Upper lobe of right lung (tissue), 1 donor: ENCODE measurements at regions not wholly inside any gene's neighbourhood (a gene's known extent, or its start where the extent isn't known, plus 50 kb on each side); places are given as distances from the start of the nearest gene placed in this dataset.

ENCODE experiments used
- ATAC-seq: fragments of 200-7000 bp; cut with Tn5 transposase; one replicate; pipeline ENCODE4 v1.9.1; 2020; ENCODE audit warnings: mild to moderate bottlenecking, moderate library complexity
- DNase-seq: peaks from one replicate; pipeline ENCODE4 v3.0.0-alpha.2; 2020
- H3K27ac ChIP-seq: fragments of 200-600 bp; one replicate; pipeline ENCODE4 v1.8.0; 2022
- H3K27me3 ChIP-seq: fragments of 200-600 bp; one replicate; pipeline ENCODE4 v1.8.0; 2022; ENCODE audit warnings: mild to moderate bottlenecking
- H3K36me3 ChIP-seq: fragments of 200-600 bp; one replicate; pipeline ENCODE4 v1.8.0; 2022
- H3K4me1 ChIP-seq: fragments of 200-600 bp; one replicate; pipeline ENCODE4 v1.8.0; 2022
- H3K4me3 ChIP-seq: fragments of 200-600 bp; one replicate; pipeline ENCODE4 v1.8.0; 2022; ENCODE audit warnings: mild to moderate bottlenecking
- H3K9me3 ChIP-seq: fragments of 200-600 bp; one replicate; pipeline ENCODE4 v1.8.0; 2022
- CTCF ChIP-seq: fragments of 200-600 bp; IDR thresholded peaks from one replicate; pipeline ENCODE4 v1.8.0; 2022; ENCODE audit warnings: antibody characterized with exemption
- intact Hi-C: fragments of 100-400 bp; cut with DNase I; formaldehyde crosslinking; loops from one replicate; pipeline ENCODE4 v1.11.0; 2022
- donor health status: DM: no; HTN: yes; CAD: no; lungs with severe emphysema.

GRCh38 chr1:5389101-5389885 is 602.9 kb downstream of the NPHP4 start:
- H3K36me3 ChIP-seq, result no peaks in the 10 kb centered on the region
- H3K4me1 ChIP-seq, result no peaks in the 10 kb centered on the region
- TF ChIP-seq CTCF, result no peak
- no peak for ATAC-seq
- H3K9me3 ChIP-seq, result no peaks in the 10 kb centered on the region
- H3K27me3 ChIP-seq, result peaks cover 19% of the 10 kb centered on the region
- intact Hi-C loops, result no loop called here
- H3K4me3 ChIP-seq, result no peak overlapping the region
- H3K27ac ChIP-seq, result no peak overlapping the region
- DNase-seq, result no peak

- ATAC-seq (no peak), DNase-seq (no peak)
- no peak for TF ChIP-seq CTCF
- Histone ChIP-seq H3K36me3 (no peaks in the 10 kb centered on the region), H3K27me3 (peaks cover 19% of the 10 kb centered on the region), H3K9me3 (no peaks in the 10 kb centered on the region), H3K4me1 (no peaks in the 10 kb centered on the region), H3K4me3 (no peak overlapping the region), H3K27ac (no peak overlapping the region)
- intact Hi-C loops, result no loop called here
Observed at GRCh38 chr1:5388622-5389021, 603.6 kb downstream of the NPHP4 start.

DNA sequence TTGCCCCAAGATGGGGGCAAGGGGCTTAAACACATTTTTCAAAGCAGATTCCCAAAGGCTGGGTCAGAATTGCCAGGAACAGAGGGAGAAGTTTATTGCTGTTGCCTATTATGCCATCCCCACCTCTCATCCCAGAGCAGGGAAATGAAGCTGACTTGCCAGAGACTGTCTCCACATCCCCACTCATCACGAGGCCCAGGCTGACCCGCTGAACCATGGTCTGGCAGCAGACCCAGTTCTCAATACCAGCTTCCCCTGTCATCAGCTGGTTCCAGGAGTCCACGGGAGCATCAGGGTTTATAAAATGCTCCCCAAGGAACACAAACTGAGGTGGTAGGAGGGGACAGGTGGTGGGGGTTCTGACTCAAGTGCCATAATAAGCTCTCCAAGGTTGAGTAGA is 605.9 kb downstream of the NPHP4 start:
- no peak overlapping the region for H3K4me3 ChIP-seq
- no peaks in the 10 kb centered on the region for H3K4me1 ChIP-seq
- ATAC-seq (no peak), DNase-seq (no peak)
- H3K9me3 ChIP-seq, result no peaks in the 10 kb centered on the region
- intact Hi-C loops, result no loop called here
- peaks cover 19% of the 10 kb centered on the region for H3K27me3 ChIP-seq
- no peaks in the 10 kb centered on the region for H3K36me3 ChIP-seq
- no peak for TF ChIP-seq CTCF
- H3K27ac ChIP-seq, result no peak overlapping the region

DNA sequence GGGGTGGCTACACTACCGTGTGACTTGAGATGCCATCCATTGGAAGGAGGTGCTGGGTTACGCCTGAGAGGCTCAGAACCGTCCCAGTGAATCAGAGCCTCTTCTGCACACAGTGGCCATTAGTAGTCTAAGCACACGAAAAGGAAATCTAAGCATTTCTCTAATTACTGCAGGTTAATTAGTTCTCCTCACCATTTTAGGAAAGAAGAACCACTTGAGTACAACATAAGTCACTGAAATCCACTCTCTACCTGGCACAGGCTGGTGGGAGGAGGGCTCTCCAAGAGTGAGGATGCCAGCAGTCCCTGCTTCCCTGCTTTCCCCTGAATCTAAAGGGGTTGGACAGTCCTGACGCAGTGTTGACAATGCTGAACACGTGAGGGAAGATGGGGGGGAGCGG is 606.3 kb downstream of the NPHP4 start:
- H3K4me1 ChIP-seq, result no peaks in the 10 kb centered on the region
- no peak overlapping the region for H3K4me3 ChIP-seq
- ATAC-seq (no peak), DNase-seq (no peak)
- H3K36me3 ChIP-seq, result no peaks in the 10 kb centered on the region
- H3K27ac ChIP-seq, result no peak overlapping the region
- intact Hi-C loops, result no loop called here
- H3K9me3 ChIP-seq, result no peaks in the 10 kb centered on the region
- TF ChIP-seq CTCF, result no peak
- peaks cover 19% of the 10 kb centered on the region for H3K27me3 ChIP-seq

DNA sequence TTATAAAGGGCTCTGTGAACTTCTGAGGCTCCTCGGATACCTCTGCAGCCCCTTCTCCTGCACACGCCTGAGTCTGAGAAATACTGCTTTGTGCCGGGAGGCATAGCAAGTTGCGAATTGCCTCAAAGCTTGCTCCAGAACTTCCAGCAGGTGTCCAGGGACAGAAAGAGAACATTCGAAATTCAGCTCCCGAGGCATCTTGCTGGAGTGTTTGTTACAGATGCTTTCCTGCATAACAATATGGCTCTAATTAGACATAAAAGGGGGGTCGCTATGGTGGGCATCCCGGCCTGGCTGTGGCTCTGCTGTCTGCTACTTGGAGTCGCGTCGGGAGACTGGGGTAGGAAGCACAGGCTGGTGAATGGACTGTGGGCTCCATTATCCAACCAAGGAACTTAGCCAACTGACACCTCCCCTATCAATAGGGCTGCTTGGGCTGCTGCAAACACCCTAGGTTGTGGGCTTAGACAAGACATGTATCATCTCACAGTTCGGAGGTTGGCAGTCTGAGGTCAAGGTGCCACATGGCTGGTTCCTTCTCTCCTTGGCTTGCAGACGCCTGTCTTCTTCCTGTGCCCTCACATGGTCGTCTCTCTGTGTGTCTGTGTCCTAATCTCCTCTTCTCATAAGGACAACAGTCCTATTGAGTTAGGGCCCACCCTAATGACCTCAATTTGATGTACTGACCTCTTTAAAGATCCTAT is 607.0 kb downstream of the NPHP4 start:
- TF ChIP-seq CTCF, result no peak
- intact Hi-C loops, result no loop called here
- ATAC-seq (no peak), DNase-seq (no peak)
- H3K27ac ChIP-seq, result no peak overlapping the region
- no peaks in the 10 kb centered on the region for H3K36me3 ChIP-seq
- H3K4me3 ChIP-seq, result no peak overlapping the region
- peaks cover 21% of the 10 kb centered on the region for H3K27me3 ChIP-seq
- H3K9me3 ChIP-seq, result no peaks in the 10 kb centered on the region
- H3K4me1 ChIP-seq, result no peaks in the 10 kb centered on the region
